ENCODE measurements at regions not wholly inside any gene's neighbourhood (a gene's known extent, or its start where the extent isn't known, plus 50 kb on each side); places are given as distances from the start of the nearest gene placed in this dataset.

GRCh38 chr22:27639248-27640086, 162.1 kb downstream of the MN1 start:
- no peak for TF ChIP-seq CTCF (IDR thresholded peaks at IDR 0.05; ENCODE audit: low read length)
- no peak for TF ChIP-seq EZH2 (optimal IDR thresholded peaks at IDR 0.05; ENCODE audit: low read depth, low read length)
- no peak for TF ChIP-seq EZH2phosphoT487 (IDR thresholded peaks at IDR 0.05; ENCODE audit: low read length)

All from MM.1S (cell line).